Astrocyte (in vitro differentiated cells and primary cell): ENCODE measurements at regions not wholly inside any gene's neighbourhood (a gene's known extent, or its start where the extent isn't known, plus 50 kb on each side); places are given as distances from the start of the nearest gene placed in this dataset.

ENCODE experiments used
- DNase-seq: peaks from one replicate; pipeline ENCODE4 v3.0.0-alpha.2; 2010; ENCODE audit warnings: low read depth
- FAIRE-seq: peaks from 2 replicates; lab custom pipeline; 2011; peaks lifted over from hg19 to GRCh38; lab: Jason Lieb, UNC
- H2AFZ ChIP-seq: 2 replicates; pipeline ENCODE4 v1.6.0; 2012; ENCODE audit warnings: low read depth, low read length, inconsistent platforms
- H3K27ac ChIP-seq: 2 replicates; pipeline ENCODE4 v1.5.1; 2011; ENCODE audit warnings: low read depth, low read length, inconsistent platforms
- H3K27me3 ChIP-seq: 2 replicates; pipeline ENCODE4 v1.6.0; 2011; ENCODE audit warnings: low read length, inconsistent platforms; ENCODE audit not compliant: insufficient read depth
- H3K36me3 ChIP-seq: 2 replicates; pipeline ENCODE4 v1.5.1; 2011; ENCODE audit warnings: low read length, inconsistent platforms; ENCODE audit not compliant: insufficient read depth
- H3K4me1 ChIP-seq: 2 replicates; pipeline ENCODE4 v1.5.1; 2011; ENCODE audit warnings: low read length, inconsistent platforms; ENCODE audit not compliant: insufficient read depth
- H3K4me2 ChIP-seq: 2 replicates; pipeline ENCODE4 v1.6.0; 2012; ENCODE audit warnings: low read length, inconsistent platforms
- H3K4me3 ChIP-seq: 2 replicates; pipeline ENCODE4 v1.5.1; 2011; ENCODE audit warnings: low read depth, mild to moderate bottlenecking, low read length, inconsistent platforms; ENCODE audit not compliant: insufficient read depth
- H3K79me2 ChIP-seq: 2 replicates; pipeline ENCODE4 v1.6.0; 2012; ENCODE audit warnings: mild to moderate bottlenecking, low read length, inconsistent platforms; ENCODE audit not compliant: insufficient read depth
- H3K9ac ChIP-seq: 2 replicates; pipeline ENCODE4 v1.6.0; 2012; ENCODE audit warnings: mild to moderate bottlenecking, low read length, inconsistent platforms
- H3K9me3 ChIP-seq: 2 replicates; pipeline ENCODE4 v1.5.1; 2012; ENCODE audit warnings: low read depth, mild to moderate bottlenecking, low read length, inconsistent platforms; ENCODE audit not compliant: insufficient read depth
- H4K20me1 ChIP-seq: 2 replicates; pipeline ENCODE4 v1.6.0; 2012; ENCODE audit warnings: low read length, inconsistent platforms; ENCODE audit not compliant: insufficient read depth
- H3K27ac Mint-ChIP-seq: one replicate; pipeline ENCODE4 v1.8.0; 2021; ENCODE audit warnings: mild to moderate bottlenecking, mixed read lengths; ENCODE audit not compliant: unreplicated experiment
- H3K27me3 Mint-ChIP-seq: one replicate; pipeline ENCODE4 v1.8.0; 2021; ENCODE audit warnings: low read depth, mixed read lengths; ENCODE audit not compliant: unreplicated experiment
- H3K36me3 Mint-ChIP-seq: one replicate; pipeline ENCODE4 v1.8.0; 2021; ENCODE audit warnings: low read depth, mixed read lengths; ENCODE audit not compliant: unreplicated experiment
- H3K4me1 Mint-ChIP-seq: one replicate; pipeline ENCODE4 v1.8.0; 2021; ENCODE audit warnings: low read depth, mixed read lengths; ENCODE audit not compliant: unreplicated experiment
- H3K4me3 Mint-ChIP-seq: one replicate; pipeline ENCODE4 v1.8.0; 2021; ENCODE audit warnings: mild to moderate bottlenecking, moderate library complexity, mixed read lengths; ENCODE audit not compliant: unreplicated experiment
- H3K9me3 Mint-ChIP-seq: one replicate; pipeline ENCODE4 v1.8.0; 2021; ENCODE audit warnings: mild to moderate bottlenecking, mixed read lengths; ENCODE audit not compliant: unreplicated experiment
- EZH2 ChIP-seq: IDR thresholded peaks from 2 replicates; pipeline ENCODE4 v1.6.1; 2012; ENCODE audit warnings: mild to moderate bottlenecking, low read length, inconsistent platforms; ENCODE audit not compliant: insufficient read depth
- TF ChIP-seq, protein P1 (sequence below): IDR thresholded peaks from 2 replicates; pipeline ENCODE4 v1.5.1; 2011; ENCODE audit warnings: low read depth, mild to moderate bottlenecking, inconsistent platforms, low read length, moderate library complexity; ENCODE audit not compliant: insufficient read depth

DNA sequence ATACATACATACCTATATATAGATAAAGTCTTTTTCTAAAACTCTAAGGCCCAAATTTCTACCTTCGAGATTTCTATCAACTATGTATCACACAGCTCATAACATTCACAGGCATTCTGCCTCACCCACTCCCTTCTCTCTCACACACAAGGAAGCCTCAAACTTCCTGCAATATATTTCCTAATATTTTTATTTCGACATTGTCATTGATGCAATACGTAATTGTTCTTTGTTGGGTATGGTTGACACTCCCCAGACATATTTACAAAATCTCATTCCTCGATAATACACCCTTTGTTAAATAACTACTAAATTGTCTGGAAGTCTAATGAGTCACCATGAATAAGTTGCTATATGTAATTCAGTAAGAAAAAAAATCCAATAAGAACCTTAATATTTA lies 143.5 kb downstream of the HNRNPD start:
- Mint-ChIP-seq H3K9me3 (peaks cover 2% of the 10 kb centered on the region), H3K4me3 (no peak overlapping the region), H3K4me1 (peaks cover 3% of the 10 kb centered on the region), H3K27me3 (peaks cover 21% of the 10 kb centered on the region), H3K27ac (no peak overlapping the region), H3K36me3 (no peaks in the 10 kb centered on the region)
- Histone ChIP-seq H3K4me2 (no peak overlapping the region), H2AFZ (no peak overlapping the region), H3K36me3 (no peaks in the 10 kb centered on the region), H3K27ac (no peak overlapping the region), H3K4me3 (no peak overlapping the region), H3K9me3 (no peaks in the 10 kb centered on the region), H3K27me3 (no peaks in the 10 kb centered on the region), H3K4me1 (no peaks in the 10 kb centered on the region), H3K79me2 (no peaks in the 10 kb centered on the region), H3K9ac (no peak overlapping the region), H4K20me1 (no peaks in the 10 kb centered on the region)
- TF ChIP-seq, protein P1, sequence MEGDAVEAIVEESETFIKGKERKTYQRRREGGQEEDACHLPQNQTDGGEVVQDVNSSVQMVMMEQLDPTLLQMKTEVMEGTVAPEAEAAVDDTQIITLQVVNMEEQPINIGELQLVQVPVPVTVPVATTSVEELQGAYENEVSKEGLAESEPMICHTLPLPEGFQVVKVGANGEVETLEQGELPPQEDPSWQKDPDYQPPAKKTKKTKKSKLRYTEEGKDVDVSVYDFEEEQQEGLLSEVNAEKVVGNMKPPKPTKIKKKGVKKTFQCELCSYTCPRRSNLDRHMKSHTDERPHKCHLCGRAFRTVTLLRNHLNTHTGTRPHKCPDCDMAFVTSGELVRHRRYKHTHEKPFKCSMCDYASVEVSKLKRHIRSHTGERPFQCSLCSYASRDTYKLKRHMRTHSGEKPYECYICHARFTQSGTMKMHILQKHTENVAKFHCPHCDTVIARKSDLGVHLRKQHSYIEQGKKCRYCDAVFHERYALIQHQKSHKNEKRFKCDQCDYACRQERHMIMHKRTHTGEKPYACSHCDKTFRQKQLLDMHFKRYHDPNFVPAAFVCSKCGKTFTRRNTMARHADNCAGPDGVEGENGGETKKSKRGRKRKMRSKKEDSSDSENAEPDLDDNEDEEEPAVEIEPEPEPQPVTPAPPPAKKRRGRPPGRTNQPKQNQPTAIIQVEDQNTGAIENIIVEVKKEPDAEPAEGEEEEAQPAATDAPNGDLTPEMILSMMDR = no peak
- no peak for TF ChIP-seq EZH2
- DNase-seq (no peak), FAIRE-seq (no peak)

DNA sequence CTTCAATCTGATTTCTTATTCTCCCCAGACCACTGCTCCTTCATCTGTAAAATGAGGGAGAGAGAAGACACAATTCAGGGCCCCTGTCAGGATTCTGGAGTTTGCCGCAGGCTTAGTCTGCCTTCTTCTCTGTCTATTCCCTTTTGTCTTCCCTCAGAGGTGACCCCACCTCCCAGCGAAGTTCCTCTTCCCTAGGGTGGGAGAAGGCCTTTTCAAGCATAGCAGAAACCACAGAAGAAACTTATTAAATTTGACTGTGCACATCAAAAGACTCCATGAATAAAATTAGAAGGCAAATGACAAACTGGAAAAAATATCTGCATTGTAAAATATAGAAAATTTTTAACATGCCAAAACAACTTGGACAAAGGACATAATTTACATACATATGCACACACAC lies 148.8 kb downstream of the HNRNPD start:
- FAIRE-seq (no peak), DNase-seq (no peak)
- Histone ChIP-seq H3K79me2 (no peaks in the 10 kb centered on the region), H2AFZ (no peak overlapping the region), H4K20me1 (no peaks in the 10 kb centered on the region), H3K36me3 (no peaks in the 10 kb centered on the region), H3K27me3 (no peaks in the 10 kb centered on the region), H3K4me3 (no peak overlapping the region), H3K4me2 (no peak overlapping the region), H3K9ac (no peak overlapping the region), H3K27ac (no peak overlapping the region), H3K9me3 (peaks cover 2% of the 10 kb centered on the region), H3K4me1 (no peaks in the 10 kb centered on the region)
- Mint-ChIP-seq H3K9me3 (peaks cover 2% of the 10 kb centered on the region), H3K4me3 (no peak overlapping the region), H3K36me3 (no peaks in the 10 kb centered on the region), H3K27me3 (peaks cover 12% of the 10 kb centered on the region), H3K4me1 (peaks cover 5% of the 10 kb centered on the region), H3K27ac (no peak overlapping the region)
- TF ChIP-seq, protein P1 = no peak
- no peak for TF ChIP-seq EZH2

DNA sequence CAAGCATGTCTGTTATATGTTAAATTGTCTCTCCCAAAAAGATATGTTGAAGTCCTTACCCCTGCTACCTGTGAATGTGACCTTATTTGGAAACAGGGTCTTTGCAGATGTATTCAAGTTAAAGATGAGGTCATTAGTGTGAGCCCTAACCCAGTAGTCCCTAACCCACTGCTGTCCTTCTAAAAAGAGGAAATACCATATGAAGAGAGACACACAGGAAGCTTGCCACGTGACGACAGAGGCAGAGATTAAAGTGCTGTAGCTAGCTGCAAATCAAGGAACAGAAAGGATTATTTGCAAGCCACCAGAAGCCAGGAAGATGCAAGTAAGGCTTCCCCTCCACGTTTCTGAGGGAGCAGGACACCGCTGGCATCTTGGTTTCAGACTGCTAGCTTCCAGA lies 150.1 kb downstream of the HNRNPD start:
- Histone ChIP-seq H4K20me1 (no peaks in the 10 kb centered on the region), H3K9me3 (peaks cover 2% of the 10 kb centered on the region), H3K36me3 (no peaks in the 10 kb centered on the region), H3K27ac (no peak overlapping the region), H3K4me1 (no peaks in the 10 kb centered on the region), H3K27me3 (no peaks in the 10 kb centered on the region), H3K79me2 (no peaks in the 10 kb centered on the region), H3K9ac (no peak overlapping the region), H3K4me2 (no peak overlapping the region), H3K4me3 (no peak overlapping the region), H2AFZ (no peak overlapping the region)
- Mint-ChIP-seq H3K36me3 (no peaks in the 10 kb centered on the region), H3K27ac (no peak overlapping the region), H3K27me3 (peaks cover 14% of the 10 kb centered on the region), H3K9me3 (peaks cover 2% of the 10 kb centered on the region), H3K4me3 (no peak overlapping the region), H3K4me1 (peaks cover 5% of the 10 kb centered on the region)
- TF ChIP-seq, protein P1 = no peak
- TF ChIP-seq EZH2 = no peak
- FAIRE-seq (no peak), DNase-seq (no peak)
